Gastroesophageal sphincter (tissue), 4 donors: ENCODE measurements at regions not wholly inside any gene's neighbourhood (a gene's known extent, or its start where the extent isn't known, plus 50 kb on each side); places are given as distances from the start of the nearest gene placed in this dataset.

Experiments
- ATAC-seq: fragments of 150-250 bp; one replicate; pipeline ENCODE4 v1.9.1; 2016; ENCODE audit warnings: mild to moderate bottlenecking, moderate library complexity
- H3K27ac ChIP-seq, 4 donors: fragments of 200-600 bp; sonication (generic) in 3 of 4; 1 replicate in 3 of 4; 2 replicates in 1 of 4; pipeline ENCODE4 v1.5.1; 2016 to 2019
- H3K27me3 ChIP-seq: fragments of 200-600 bp; sonication (generic); one replicate; pipeline ENCODE4 v1.5.1; 2019
- H3K36me3 ChIP-seq, 2 donors: fragments of 200-600 bp; sonication (generic); one replicate each; pipeline ENCODE4 v1.5.1; 2019; ENCODE audit warnings: control low read depth in 1 of 2
- H3K4me1 ChIP-seq, 3 donors: fragments of 200-600 bp; sonication (generic); 1 replicate in 2 of 3; 2 replicates in 1 of 3; pipeline ENCODE4 v1.5.1; 2016 to 2019; ENCODE audit warnings: control low read depth in 2 of 3
- H3K4me3 ChIP-seq, 2 donors: fragments of 200-600 bp; sonication (generic); one replicate each; pipeline ENCODE4 v1.5.1; 2019; ENCODE audit warnings: mild to moderate bottlenecking in 1 of 2, moderate library complexity in 1 of 2
- H3K9me3 ChIP-seq, 3 donors: fragments of 200-600 bp; sonication (generic); one replicate each; pipeline ENCODE4 v1.5.1; 2017 to 2019; ENCODE audit warnings: control low read depth in 2 of 3
- CTCF ChIP-seq, 4 experiments: fragments of 200-600 bp in 2 of 4; fragments of 450-650 bp in 2 of 4; sonication (generic) in 1 of 4; IDR thresholded peaks; one replicate each; pipeline ENCODE4 v1.5.1; 2017 to 2019; ENCODE audit warnings: antibody characterized with exemption in 4 of 4, mild to moderate bottlenecking in 2 of 4, moderate library complexity in 2 of 4
- EP300 ChIP-seq: sonication (generic); formaldehyde crosslinking; IDR thresholded peaks from one replicate; pipeline ENCODE4 v1.6.1; 2017; ENCODE audit warnings: antibody characterized with exemption, mild to moderate bottlenecking
- POLR2A ChIP-seq, 2 donors: fragments of 450-650 bp; IDR thresholded peaks; one replicate each; pipeline ENCODE4 v1.6.1; 2017; ENCODE audit warnings: antibody characterized with exemption in 2 of 2, mild to moderate bottlenecking in 2 of 2, moderate library complexity in 1 of 2
- POLR2AphosphoS5 ChIP-seq: sonication (generic); formaldehyde crosslinking; IDR thresholded peaks from one replicate; pipeline ENCODE4 v1.6.1; 2017; ENCODE audit warnings: antibody characterized with exemption
- WGBS, 2 donors: methylation state at CpG; one replicate each; pipeline ENCODE4 v1.1.5; 2018; ENCODE audit warnings: low coverage in 1 of 2; 5-methylcytosine and 5-hydroxymethylcytosine counted together

GRCh38 chr5:103624035-103624480 lies 61.5 kb upstream of the NUDT12 start:
- Histone ChIP-seq H3K4me3 (no peak overlapping the region), H3K36me3 (no peaks in the 10 kb centered on the region), H3K27ac (no peak overlapping the region), H3K27me3 (no peaks in the 10 kb centered on the region), H3K4me1 (no peaks in the 10 kb centered on the region), H3K9me3 (no peaks in the 10 kb centered on the region)
- no peak for TF ChIP-seq POLR2A (IDR thresholded peaks at IDR 0.05)
- TF ChIP-seq CTCF (IDR thresholded peaks at IDR 0.05) = no peak
- no peak for TF ChIP-seq POLR2AphosphoS5
- no peak for TF ChIP-seq EP300
- no peak for ATAC-seq
- 93 to 94% methylated on average over 2 of the region's 2 CpGs for WGBS, 2 donors

GRCh38 chr5:103623425-103623824 lies 60.8 kb upstream of the NUDT12 start:
- no peaks in the 10 kb centered on the region for H3K27me3 ChIP-seq
- no peaks in the 10 kb centered on the region for H3K9me3 ChIP-seq
- WGBS, 2 donors = 95 to 100% methylated on average over 2 of the region's 2 CpGs
- no peak overlapping the region for H3K27ac ChIP-seq
- H3K36me3 ChIP-seq = no peaks in the 10 kb centered on the region
- no peak overlapping the region for H3K4me3 ChIP-seq
- H3K4me1 ChIP-seq = no peaks in the 10 kb centered on the region
- TF ChIP-seq POLR2A (IDR thresholded peaks at IDR 0.05) (no peak), EP300 (no peak), CTCF (IDR thresholded peaks at IDR 0.05) (no peak), POLR2AphosphoS5 (no peak)
- ATAC-seq = no peak

- H3K27me3 ChIP-seq = no peaks in the 10 kb centered on the region
Observed at GRCh38 chr5:103621548-103621930, 59.0 kb upstream of the NUDT12 start.

GRCh38 chr5:103620851-103621547 lies 58.4 kb upstream of the NUDT12 start:
- WGBS, 2 donors = 61 to 88% methylated on average over 2 of the region's 2 CpGs
- H3K4me1 ChIP-seq = no peaks in the 10 kb centered on the region
- no peak overlapping the region for H3K4me3 ChIP-seq
- no peaks in the 10 kb centered on the region for H3K27me3 ChIP-seq
- no peak overlapping the region for H3K27ac ChIP-seq
- no peaks in the 10 kb centered on the region for H3K36me3 ChIP-seq
- ATAC-seq = no peak
- TF ChIP-seq CTCF (IDR thresholded peaks at IDR 0.05) (no peak), POLR2AphosphoS5 (no peak), EP300 (no peak), POLR2A (IDR thresholded peaks at IDR 0.05) (no peak)
- H3K9me3 ChIP-seq = no peaks in the 10 kb centered on the region

More at GRCh38 chr5:103621548-103621930, 59.0 kb upstream of the NUDT12 start:
- TF ChIP-seq POLR2A (IDR thresholded peaks at IDR 0.05) (no peak), CTCF (IDR thresholded peaks at IDR 0.05) (no peak), EP300 (no peak), POLR2AphosphoS5 (no peak)
- H3K27ac ChIP-seq = no peak overlapping the region
- H3K9me3 ChIP-seq = no peaks in the 10 kb centered on the region
- H3K36me3 ChIP-seq = no peaks in the 10 kb centered on the region
- no peak for ATAC-seq
- H3K4me3 ChIP-seq = no peak overlapping the region
- 63% methylated on average over 1 of the region's 1 CpG; no CpG with 5 or more reads in 1 of the 2 donors for WGBS, 2 donors
- no peaks in the 10 kb centered on the region for H3K4me1 ChIP-seq

- H3K4me3 ChIP-seq = no peak overlapping the region
- H3K27me3 ChIP-seq = no peaks in the 10 kb centered on the region
- H3K9me3 ChIP-seq = no peaks in the 10 kb centered on the region
- H3K27ac ChIP-seq = no peak overlapping the region
- ATAC-seq = no peak
- 50 to 89% methylated on average over 1 of the region's 1 CpG for WGBS, 2 donors
- TF ChIP-seq EP300 = no peak
- no peak for TF ChIP-seq CTCF (IDR thresholded peaks at IDR 0.05)
- TF ChIP-seq POLR2AphosphoS5 = no peak
- no peak for TF ChIP-seq POLR2A (IDR thresholded peaks at IDR 0.05)
- H3K4me1 ChIP-seq = no peaks in the 10 kb centered on the region
- no peaks in the 10 kb centered on the region for H3K36me3 ChIP-seq
Observed at GRCh38 chr5:103617913-103618312, 55.3 kb upstream of the NUDT12 start.
